ENCODE measurements at regions not wholly inside any gene's neighbourhood (a gene's known extent, or its start where the extent isn't known, plus 50 kb on each side); places are given as distances from the start of the nearest gene placed in this dataset.

DNA sequence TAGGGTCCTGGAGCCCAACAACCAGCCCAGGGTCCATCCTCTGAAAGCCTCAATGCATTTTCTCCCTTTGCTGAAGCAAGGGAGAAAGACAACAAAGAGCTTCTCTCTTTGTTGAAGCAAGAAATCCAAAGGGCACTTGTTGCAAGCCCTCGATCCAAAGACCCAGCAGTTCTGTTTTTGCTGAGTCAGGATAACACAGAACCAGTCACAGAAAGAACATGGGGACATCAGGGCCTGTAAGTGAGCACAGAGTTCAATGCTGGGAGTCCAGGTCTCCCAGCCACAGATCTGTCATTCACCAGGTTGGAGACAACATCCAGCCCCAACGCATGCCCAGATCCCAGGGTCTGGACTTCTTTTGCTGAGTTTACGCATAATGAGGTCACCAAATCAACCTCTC, 315.8 kb upstream of the KLHL29 start:
- no peak for DNase-seq (ENCODE audit: low read depth)
- no peak for TF ChIP-seq CTCF (conservative IDR thresholded peaks at IDR 0.05; ENCODE audit: low read depth, low read length)
- no peak overlapping the region for H3K4me3 ChIP-seq (ENCODE audit: low read length)

- H3K4me3 ChIP-seq (ENCODE audit: low read length): no peak overlapping the region
- no peak for DNase-seq (ENCODE audit: low read depth)
- TF ChIP-seq CTCF (conservative IDR thresholded peaks at IDR 0.05; ENCODE audit: low read depth, low read length): no peak
These were observed 315.1 kb upstream of the KLHL29 start for GRCh38 chr2:23069923-23070322.

- DNase-seq (ENCODE audit: low read depth): no peak
- H3K4me3 ChIP-seq (ENCODE audit: low read length): no peak overlapping the region
- no peak for TF ChIP-seq CTCF (conservative IDR thresholded peaks at IDR 0.05; ENCODE audit: low read depth, low read length)
These were observed 311.9 kb upstream of the KLHL29 start for GRCh38 chr2:23073056-23073455.

DNA sequence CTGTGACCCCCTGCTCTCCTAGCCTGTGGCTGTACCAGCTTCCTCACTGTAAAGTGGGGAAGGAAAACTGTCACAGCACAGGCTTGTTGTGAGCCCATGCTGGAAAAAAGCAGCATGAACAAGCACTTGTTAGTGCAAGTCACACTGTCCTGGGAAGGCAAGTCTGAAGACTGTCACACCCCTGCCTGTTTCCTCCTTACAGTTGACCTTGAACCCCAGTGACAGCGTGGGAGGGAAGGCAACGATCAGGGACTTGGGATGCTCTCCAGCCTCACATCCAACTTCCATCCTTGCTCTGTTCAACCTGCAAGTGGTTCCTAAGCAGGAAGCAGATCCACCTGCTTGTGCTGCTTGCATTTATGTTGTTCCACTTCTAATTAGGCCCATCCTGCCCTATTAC, 311.3 kb upstream of the KLHL29 start:
- H3K4me3 ChIP-seq (ENCODE audit: low read length): no peak overlapping the region
- TF ChIP-seq CTCF (conservative IDR thresholded peaks at IDR 0.05; ENCODE audit: low read depth, low read length): no peak
- no peak for DNase-seq (ENCODE audit: low read depth)

GRCh38 chr2:23077596-23077995, 307.4 kb upstream of the KLHL29 start:
- no peak for TF ChIP-seq CTCF (conservative IDR thresholded peaks at IDR 0.05; ENCODE audit: low read depth, low read length)
- DNase-seq (ENCODE audit: low read depth): no peak
- no peak overlapping the region for H3K4me3 ChIP-seq (ENCODE audit: low read length)

- H3K4me3 ChIP-seq (ENCODE audit: low read length): no peak overlapping the region
- DNase-seq (ENCODE audit: low read depth): no peak
- TF ChIP-seq CTCF (conservative IDR thresholded peaks at IDR 0.05; ENCODE audit: low read depth, low read length): no peak
These were observed 306.1 kb upstream of the KLHL29 start for GRCh38 chr2:23078784-23079434.

DNA sequence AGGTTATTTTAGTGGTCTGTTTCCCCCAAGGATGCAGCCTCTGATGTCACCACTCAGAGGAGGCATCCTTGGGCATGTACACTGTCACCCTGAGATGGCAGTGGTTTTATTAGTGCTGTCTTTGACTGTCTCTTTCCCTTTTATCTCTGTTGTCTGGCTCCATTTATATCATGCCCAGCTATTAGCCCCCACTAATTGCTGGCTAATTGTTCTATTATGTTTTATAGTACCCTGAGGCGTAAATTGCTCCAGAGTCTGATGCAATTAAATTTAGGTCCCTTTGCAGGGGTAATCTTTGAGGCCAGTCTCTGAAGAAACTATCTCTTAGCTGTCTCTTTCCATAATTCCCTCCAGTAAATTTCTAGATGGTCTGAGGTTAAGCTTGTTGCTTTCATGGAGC, 301.0 kb upstream of the KLHL29 start:
- DNase-seq (ENCODE audit: low read depth): no peak
- H3K4me3 ChIP-seq (ENCODE audit: low read length): no peak overlapping the region
- TF ChIP-seq CTCF (conservative IDR thresholded peaks at IDR 0.05; ENCODE audit: low read depth, low read length): no peak

Measured in retinal pigment epithelial cell (primary cell).